ENCODE measurements at regions not wholly inside any gene's neighbourhood (a gene's known extent, or its start where the extent isn't known, plus 50 kb on each side); places are given as distances from the start of the nearest gene placed in this dataset.

DNA sequence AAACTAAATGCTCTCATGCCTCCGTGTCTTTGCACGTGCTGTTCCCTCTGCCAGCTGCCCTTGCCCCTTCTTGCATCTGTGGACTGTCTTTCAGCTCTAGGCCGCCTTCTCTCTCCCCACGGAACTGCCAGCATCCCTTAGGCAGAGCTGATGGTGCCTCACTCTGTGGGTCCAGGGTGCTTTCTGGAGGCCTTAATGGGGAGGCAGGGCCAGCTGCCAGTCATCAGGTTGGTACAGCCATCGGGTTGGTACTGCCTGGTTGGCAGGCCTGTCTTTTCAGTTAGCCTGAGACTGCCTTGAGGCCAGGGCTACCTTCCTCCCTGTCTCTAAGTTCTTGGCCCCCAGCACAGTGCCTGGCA is 61.4 kb upstream of the TARBP1 start:
- no peak overlapping the region for H3K4me3 ChIP-seq (ENCODE audit: extremely low read depth in 1 of 4, insufficient read depth in 2 of 4, low read depth in 3 of 4, low read length in 4 of 4)
- no peak overlapping the region for H3K23ac ChIP-seq (ENCODE audit: insufficient read length)
- H4K5ac ChIP-seq (ENCODE audit: insufficient read length, low read depth, low read length): no peak overlapping the region
- H3K79me1 ChIP-seq (ENCODE audit: low read depth, low read length): no peaks in the 10 kb centered on the region
- no peak overlapping the region; the same call in 1 of the 2 replicates for H2BK20ac ChIP-seq (ENCODE audit: low read length)
- no peak overlapping the region for H3K4ac ChIP-seq (replicated peaks; ENCODE audit: insufficient read length, low read depth, low read length)
- H2AK5ac ChIP-seq (ENCODE audit: low read depth, low read length): no peak overlapping the region
- TF ChIP-seq RFX5 (IDR thresholded peaks at IDR 0.05; ENCODE audit: borderline replicate concordance, low read depth, low read length): no peak
- no peak for TF ChIP-seq SAP30 (IDR thresholded peaks at IDR 0.05; ENCODE audit: insufficient read depth, insufficient replicate concordance, low read length)
- TF ChIP-seq EP300 (IDR thresholded peaks at IDR 0.05; ENCODE audit: borderline replicate concordance in 1 of 2, low read depth in 2 of 2, low read length in 2 of 2): no peak
- TF ChIP-seq POU5F1 (IDR thresholded peaks at IDR 0.05; ENCODE audit: low read depth, low read length): no peak
- no peak for TF ChIP-seq GABPA (IDR thresholded peaks at IDR 0.05; ENCODE audit: borderline replicate concordance, insufficient read depth, low read length)
- TF ChIP-seq, protein P1, sequence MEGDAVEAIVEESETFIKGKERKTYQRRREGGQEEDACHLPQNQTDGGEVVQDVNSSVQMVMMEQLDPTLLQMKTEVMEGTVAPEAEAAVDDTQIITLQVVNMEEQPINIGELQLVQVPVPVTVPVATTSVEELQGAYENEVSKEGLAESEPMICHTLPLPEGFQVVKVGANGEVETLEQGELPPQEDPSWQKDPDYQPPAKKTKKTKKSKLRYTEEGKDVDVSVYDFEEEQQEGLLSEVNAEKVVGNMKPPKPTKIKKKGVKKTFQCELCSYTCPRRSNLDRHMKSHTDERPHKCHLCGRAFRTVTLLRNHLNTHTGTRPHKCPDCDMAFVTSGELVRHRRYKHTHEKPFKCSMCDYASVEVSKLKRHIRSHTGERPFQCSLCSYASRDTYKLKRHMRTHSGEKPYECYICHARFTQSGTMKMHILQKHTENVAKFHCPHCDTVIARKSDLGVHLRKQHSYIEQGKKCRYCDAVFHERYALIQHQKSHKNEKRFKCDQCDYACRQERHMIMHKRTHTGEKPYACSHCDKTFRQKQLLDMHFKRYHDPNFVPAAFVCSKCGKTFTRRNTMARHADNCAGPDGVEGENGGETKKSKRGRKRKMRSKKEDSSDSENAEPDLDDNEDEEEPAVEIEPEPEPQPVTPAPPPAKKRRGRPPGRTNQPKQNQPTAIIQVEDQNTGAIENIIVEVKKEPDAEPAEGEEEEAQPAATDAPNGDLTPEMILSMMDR (IDR thresholded peaks at IDR 0.05; ENCODE audit: control extremely low read depth in 1 of 3, insufficient read depth in 1 of 3, low read depth in 1 of 3, low read length in 3 of 3): no peak
- ChIA-PET POLR2A (ENCODE audit: partially characterized antibody) (no interaction called here), CTCF (ENCODE audit: partially characterized antibody) (interaction anchor here (0.6 kb wide), 1 partner anchor 331 kb away, joined by 4 read pairs; no protein-coding TSS in a partner anchor)
- no peak overlapping the region; the same call in 1 of the 2 replicates for H2BK5ac ChIP-seq (ENCODE audit: low read depth, low read length)
- H4K8ac ChIP-seq (ENCODE audit: extremely low read depth, insufficient read depth, low read length): no peak overlapping the region
- H3K18ac ChIP-seq (ENCODE audit: extremely low read depth, low read length): no peak overlapping the region
- 85% methylated on average over 5 of the region's 5 CpGs; no CpG with 5 or more reads in 1 of the 2 experiments for WGBS, 2 experiments (ENCODE audit: extremely low coverage in 1 of 2, insufficient coverage in 1 of 2, insufficient read length in 1 of 2, insufficient replicate concordance in 2 of 2, low coverage in 1 of 2, low lambda C conversion rate in 2 of 2, missing lambda C conversion rate in 1 of 2)
- no peak overlapping the region for H3K9ac ChIP-seq (replicated peaks in 1 of 4; ENCODE audit: extremely low read depth in 1 of 4, low read depth in 3 of 4, low read length in 3 of 4)
- H3K36me3 ChIP-seq (ENCODE audit: control insufficient read depth in 2 of 4, insufficient read depth in 4 of 4, low read length in 3 of 4): peaks cover 0 to 2% (median 0%) of the 10 kb centered on the region in 4 experiments; a peak in 1 of 8 replicates
- H3K27ac ChIP-seq (ENCODE audit: low read depth, low read length): no peak overlapping the region
- no peak overlapping the region for H2AFZ ChIP-seq (ENCODE audit: low read length)
- no peaks in the 10 kb centered on the region for H3K23me2 ChIP-seq (ENCODE audit: low read depth, low read length)
- DNase-seq (ENCODE audit: low read depth in 1 of 2, low spot score in 2 of 2): no peak
- no peak overlapping the region for H3K4me2 ChIP-seq (ENCODE audit: insufficient read depth in 1 of 2, low read depth in 2 of 2, low read length in 2 of 2)
- no peaks in the 10 kb centered on the region for H3K27me3 ChIP-seq (replicated peaks in 1 of 4; ENCODE audit: control insufficient read depth in 3 of 4, extremely low read depth in 1 of 4, insufficient read depth in 3 of 4, low read length in 3 of 4)
- no peak overlapping the region for H3K14ac ChIP-seq (ENCODE audit: insufficient read length)
- H3K56ac ChIP-seq (replicated peaks; ENCODE audit: insufficient read length, low read depth, low read length): no peak overlapping the region
- H2BK15ac ChIP-seq (ENCODE audit: low read length): no peak overlapping the region
- no peaks in the 10 kb centered on the region for H3K79me2 ChIP-seq (ENCODE audit: control insufficient read depth in 1 of 2, insufficient read depth in 2 of 2, low read length in 2 of 2)
- H3K9me3 ChIP-seq (ENCODE audit: insufficient read depth in 2 of 2, low read depth in 1 of 2, low read length in 1 of 2): no peaks in the 10 kb centered on the region
- no peak overlapping the region for H2BK120ac ChIP-seq (replicated peaks; ENCODE audit: low read depth, low read length)
- no peak overlapping the region for H2BK12ac ChIP-seq (ENCODE audit: low read depth, low read length)
- H3K4me1 ChIP-seq (replicated peaks in 1 of 4; ENCODE audit: control insufficient read depth in 3 of 4, insufficient read depth in 4 of 4, low read length in 3 of 4): peaks cover 0 to 2% (median under 1%) of the 10 kb centered on the region in 4 experiments; a peak in 3 of 7 replicates
- peak overlapping the region; percentile 18 for H4K91ac ChIP-seq (replicated peaks; ENCODE audit: insufficient read length, low read length)
- no peak for FAIRE-seq
- H4K20me1 ChIP-seq (replicated peaks in 1 of 2; ENCODE audit: control insufficient read depth in 1 of 2, insufficient read depth in 2 of 2, low read length in 2 of 2): no peaks in the 10 kb centered on the region

Measured in H1 (cell line).